CD14-positive monocyte (primary cell): ENCODE measurements at regions not wholly inside any gene's neighbourhood (a gene's known extent, or its start where the extent isn't known, plus 50 kb on each side); places are given as distances from the start of the nearest gene placed in this dataset. TPM values are rescaled to one million over a fixed set of nuclear protein-coding genes. Genes with fewer than 3 reads are reported as not detected.
"Not testable (repeated sequence)": the region's sequence is repeated elsewhere in the genome, so short reads cannot be mapped to it uniquely, and the experiment has no call there.

Experiments used
- DNase-seq, 3 donors: peaks; one replicate each; pipeline ENCODE4 v3.0.0-alpha.2; 2011 to 2022
- H2AFZ ChIP-seq: 2 replicates; pipeline ENCODE4 v1.6.0; 2012; ENCODE audit warnings: mild to moderate bottlenecking, low read depth, low read length, inconsistent platforms; ENCODE audit not compliant: insufficient read depth, poor library complexity, severe bottlenecking
- H3K27ac ChIP-seq, 2 donors: 1 replicate in 1 of 2; 2 replicates in 1 of 2; pipeline ENCODE4 v1.5.1; 2012 to 2013; ENCODE audit warnings: low read length in 2 of 2, control low read depth in 1 of 2, inconsistent platforms in 1 of 2, low read depth in 1 of 2, mild to moderate bottlenecking in 1 of 2
- H3K27me3 ChIP-seq, 2 donors: one replicate each; pipeline versions ENCODE4 v1.6.0 to v1.6.1; 2011 to 2013; ENCODE audit warnings: low read length in 2 of 2; ENCODE audit not compliant: control insufficient read depth in 2 of 2, insufficient read depth in 2 of 2
- H3K36me3 ChIP-seq, 2 donors: replicated peaks in 1 of 2; 1 replicate in 1 of 2; 2 replicates in 1 of 2; pipeline versions ENCODE4 v1.5.1 to v1.6.1; 2012 to 2013; ENCODE audit warnings: low read length in 2 of 2, control low read depth in 1 of 2, inconsistent platforms in 1 of 2, mild to moderate bottlenecking in 1 of 2; ENCODE audit not compliant: insufficient read depth in 2 of 2, control insufficient read depth in 1 of 2
- H3K4me1 ChIP-seq, 2 donors: 1 replicate in 1 of 2; 2 replicates in 1 of 2; pipeline versions ENCODE4 v1.5.1 to v1.6.1; 2012 to 2013; ENCODE audit warnings: low read length in 2 of 2, control low read depth in 1 of 2, inconsistent platforms in 1 of 2, mild to moderate bottlenecking in 1 of 2, moderate library complexity in 1 of 2; ENCODE audit not compliant: insufficient read depth in 2 of 2, control insufficient read depth in 1 of 2
- H3K4me2 ChIP-seq: replicated peaks from 2 replicates; pipeline ENCODE3; 2012; ENCODE audit warnings: low read length, moderate library complexity, mild to moderate bottlenecking; ENCODE audit not compliant: poor library complexity, severe bottlenecking; ENCODE audit errors: extremely low read depth
- H3K4me3 ChIP-seq, 3 experiments: fragments of 200-600 bp in 1 of 3; sonication (generic) in 1 of 3; replicated peaks in 1 of 3; 1 replicate in 2 of 3; 2 replicates in 1 of 3; pipeline ENCODE4 v1.5.1; 2011 to 2013; ENCODE audit warnings: low read length in 3 of 3, mild to moderate bottlenecking in 3 of 3, control low read depth in 2 of 3, low read depth in 2 of 3, inconsistent platforms in 1 of 3, moderate library complexity in 1 of 3
- H3K79me2 ChIP-seq: 2 replicates; pipeline ENCODE4 v1.6.0; 2012; ENCODE audit warnings: mild to moderate bottlenecking, control low read depth, inconsistent platforms, low read length, moderate library complexity; ENCODE audit not compliant: insufficient read depth
- H3K9ac ChIP-seq: 2 replicates; pipeline ENCODE4 v1.6.0; 2017; ENCODE audit warnings: low read length, mild to moderate bottlenecking; ENCODE audit not compliant: insufficient read depth, poor library complexity, severe bottlenecking
- H3K9me3 ChIP-seq, 2 donors: replicated peaks in 1 of 2; 1 replicate in 1 of 2; 2 replicates in 1 of 2; pipeline versions ENCODE4 v1.5.1 to v1.6.1; 2012 to 2013; ENCODE audit warnings: low read length in 2 of 2, control low read depth in 1 of 2; ENCODE audit not compliant: control insufficient read depth in 1 of 2, insufficient read depth in 1 of 2
- H4K20me1 ChIP-seq: 2 replicates; pipeline ENCODE4 v1.6.0; 2012; ENCODE audit warnings: mild to moderate bottlenecking, low read length, control low read depth, moderate library complexity; ENCODE audit not compliant: insufficient read depth
- H3K27ac Mint-ChIP-seq, 7 donors: one replicate each; pipeline ENCODE4 v1.8.0; 2020; ENCODE audit warnings: mild to moderate bottlenecking in 7 of 7, mixed read lengths in 7 of 7, moderate library complexity in 6 of 7, inconsistent platforms in 2 of 7
- H3K27me3 Mint-ChIP-seq, 3 donors: one replicate each; pipeline ENCODE4 v1.8.0; 2021 to 2022; ENCODE audit warnings: low read depth in 3 of 3, mild to moderate bottlenecking in 3 of 3, mixed read lengths in 3 of 3, moderate library complexity in 3 of 3, inconsistent platforms in 1 of 3
- H3K36me3 Mint-ChIP-seq, 2 donors: one replicate each; pipeline ENCODE4 v1.8.0; 2020; ENCODE audit warnings: mixed read lengths in 2 of 2, inconsistent platforms in 1 of 2, mild to moderate bottlenecking in 1 of 2
- H3K4me1 Mint-ChIP-seq: one replicate; pipeline ENCODE4 v1.8.0; 2020; ENCODE audit warnings: mild to moderate bottlenecking, mixed read lengths
- H3K4me3 Mint-ChIP-seq, 2 donors: one replicate each; pipeline ENCODE4 v1.8.0; 2020; ENCODE audit warnings: mild to moderate bottlenecking in 2 of 2, mixed read lengths in 2 of 2, moderate library complexity in 1 of 2
- H3K9me3 Mint-ChIP-seq, 7 donors: one replicate each; pipeline ENCODE4 v1.8.0; 2020 to 2022; ENCODE audit warnings: mixed read lengths in 7 of 7, mild to moderate bottlenecking in 6 of 7, moderate library complexity in 6 of 7, inconsistent platforms in 2 of 7
- WGBS: methylation state at CpG from one replicate; pipeline ENCODE4 v1.1.5; 2013; ENCODE audit warnings: missing lambda C conversion rate; ENCODE audit not compliant: insufficient coverage; 5-methylcytosine and 5-hydroxymethylcytosine counted together
- intact Hi-C, 2 donors: fragments of 100-400 bp; cut with micrococcal nuclease; formaldehyde crosslinking; loops; one replicate each; pipeline versions ENCODE4 v1.15.0 to v1.15.1; 2023
- small RNA-seq: library from RNA; depleted of rRNA; stranded (forward); fragments of <200 nt; gene quantifications from one replicate; pipeline ENCODE3, GENCODE V24; 2012; ENCODE audit warnings: low read depth; ENCODE audit not compliant: insufficient read length

- H3K27ac Mint-ChIP-seq, H2AFZ ChIP-seq, intact Hi-C loops, H4K20me1 ChIP-seq, H3K36me3 ChIP-seq, H3K9me3 ChIP-seq, H3K27ac ChIP-seq, H3K4me2 ChIP-seq, H3K9ac ChIP-seq, H3K4me1 ChIP-seq, H3K27me3 ChIP-seq, DNase-seq, H3K27me3 Mint-ChIP-seq, H3K9me3 Mint-ChIP-seq, H3K36me3 Mint-ChIP-seq, H3K4me3 Mint-ChIP-seq, H3K79me2 ChIP-seq, H3K4me1 Mint-ChIP-seq, H3K4me3 ChIP-seq: not testable (repeated sequence)
- no CpG with 5 or more reads among the region's 4 CpGs for WGBS
Measured at GRCh38 chr9:64920147-64920546, 364.9 kb downstream of the FOXD4L5 start.

- H3K4me2 ChIP-seq, H3K4me1 Mint-ChIP-seq, H3K9me3 Mint-ChIP-seq, H3K27ac ChIP-seq, H3K9me3 ChIP-seq, H3K4me3 Mint-ChIP-seq, intact Hi-C loops, H3K27ac Mint-ChIP-seq, H4K20me1 ChIP-seq, H3K36me3 Mint-ChIP-seq, H3K4me3 ChIP-seq, H3K27me3 ChIP-seq, H3K4me1 ChIP-seq, H3K27me3 Mint-ChIP-seq, H3K79me2 ChIP-seq, DNase-seq, H2AFZ ChIP-seq, H3K9ac ChIP-seq, H3K36me3 ChIP-seq: not testable (repeated sequence)
- WGBS = no CpG with 5 or more reads among the region's 21 CpGs
Measured at GRCh38 chr9:64888643-64889042, 396.4 kb downstream of the FOXD4L5 start.

- H3K79me2 ChIP-seq, H3K36me3 Mint-ChIP-seq, H3K4me3 ChIP-seq, H3K4me1 Mint-ChIP-seq, H3K4me1 ChIP-seq, H2AFZ ChIP-seq, H3K9ac ChIP-seq, H3K27ac ChIP-seq, H3K9me3 Mint-ChIP-seq, H3K27me3 ChIP-seq, intact Hi-C loops, H3K4me2 ChIP-seq, H3K9me3 ChIP-seq, H3K36me3 ChIP-seq, H3K4me3 Mint-ChIP-seq, H3K27me3 Mint-ChIP-seq, H4K20me1 ChIP-seq, H3K27ac Mint-ChIP-seq: not testable (repeated sequence)
- DNase-seq = peak; percentile 33 to 83 (median 73)
- whole genome bisulfite sequencing = no CpG with 5 or more reads among the region's 2 CpGs
Measured at GRCh38 chr9:64870594-64870993, 414.4 kb downstream of the FOXD4L5 start.

Small RNA genes lying in the stretch of these regions (small RNA-seq; reads per million reads assigned to genes)
- not detected for gene RNU6-1293P
